Epithelial cell of proximal tubule (primary cell): ENCODE measurements at regions not wholly inside any gene's neighbourhood (a gene's known extent, or its start where the extent isn't known, plus 50 kb on each side); places are given as distances from the start of the nearest gene placed in this dataset.

ENCODE experiments used
- DNase-seq: peaks from one replicate; pipeline ENCODE4 v3.0.0-alpha.2; 2011; ENCODE audit warnings: low read depth
- H3K4me3 ChIP-seq: 2 replicates; pipeline ENCODE4 v1.5.1; 2011; ENCODE audit warnings: low read depth, mild to moderate bottlenecking, low read length
- TF ChIP-seq, protein P1 (sequence below): conservative IDR thresholded peaks from 2 replicates; pipeline ENCODE4 v1.5.1; 2012; ENCODE audit warnings: low read depth, mild to moderate bottlenecking, low read length

DNA sequence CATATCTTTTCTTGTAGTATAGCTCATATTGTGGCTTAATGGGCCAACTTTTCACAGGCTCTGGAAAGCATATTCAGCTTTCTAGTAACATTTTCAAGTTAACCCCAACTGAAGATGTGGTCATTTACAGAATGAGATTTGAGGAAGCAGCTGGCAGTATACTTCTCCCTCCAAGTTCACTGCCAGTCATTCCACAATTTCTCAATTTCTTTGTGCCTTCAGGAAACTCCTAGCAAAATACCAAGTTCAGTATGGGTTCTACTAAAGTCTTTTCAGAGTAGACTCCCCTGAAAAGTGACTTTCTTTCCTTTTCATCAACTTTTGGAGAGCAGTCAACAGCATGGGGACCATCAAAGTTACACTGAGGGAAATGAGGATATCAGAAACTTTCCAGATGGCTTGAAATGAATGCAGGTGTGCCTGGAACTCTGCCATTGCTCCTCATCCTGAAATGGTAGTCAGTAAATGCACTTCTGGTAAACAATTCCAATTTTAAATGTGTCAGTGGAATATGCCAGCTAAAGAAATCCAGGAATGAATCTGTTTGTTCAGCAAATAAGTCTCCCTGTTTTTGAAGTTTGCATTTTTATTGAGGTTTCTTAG, 81.5 kb upstream of the TEX13D start:
- DNase-seq: no peak
- H3K4me3 ChIP-seq: no peak overlapping the region
- TF ChIP-seq, protein P1, sequence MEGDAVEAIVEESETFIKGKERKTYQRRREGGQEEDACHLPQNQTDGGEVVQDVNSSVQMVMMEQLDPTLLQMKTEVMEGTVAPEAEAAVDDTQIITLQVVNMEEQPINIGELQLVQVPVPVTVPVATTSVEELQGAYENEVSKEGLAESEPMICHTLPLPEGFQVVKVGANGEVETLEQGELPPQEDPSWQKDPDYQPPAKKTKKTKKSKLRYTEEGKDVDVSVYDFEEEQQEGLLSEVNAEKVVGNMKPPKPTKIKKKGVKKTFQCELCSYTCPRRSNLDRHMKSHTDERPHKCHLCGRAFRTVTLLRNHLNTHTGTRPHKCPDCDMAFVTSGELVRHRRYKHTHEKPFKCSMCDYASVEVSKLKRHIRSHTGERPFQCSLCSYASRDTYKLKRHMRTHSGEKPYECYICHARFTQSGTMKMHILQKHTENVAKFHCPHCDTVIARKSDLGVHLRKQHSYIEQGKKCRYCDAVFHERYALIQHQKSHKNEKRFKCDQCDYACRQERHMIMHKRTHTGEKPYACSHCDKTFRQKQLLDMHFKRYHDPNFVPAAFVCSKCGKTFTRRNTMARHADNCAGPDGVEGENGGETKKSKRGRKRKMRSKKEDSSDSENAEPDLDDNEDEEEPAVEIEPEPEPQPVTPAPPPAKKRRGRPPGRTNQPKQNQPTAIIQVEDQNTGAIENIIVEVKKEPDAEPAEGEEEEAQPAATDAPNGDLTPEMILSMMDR: no peak

DNA sequence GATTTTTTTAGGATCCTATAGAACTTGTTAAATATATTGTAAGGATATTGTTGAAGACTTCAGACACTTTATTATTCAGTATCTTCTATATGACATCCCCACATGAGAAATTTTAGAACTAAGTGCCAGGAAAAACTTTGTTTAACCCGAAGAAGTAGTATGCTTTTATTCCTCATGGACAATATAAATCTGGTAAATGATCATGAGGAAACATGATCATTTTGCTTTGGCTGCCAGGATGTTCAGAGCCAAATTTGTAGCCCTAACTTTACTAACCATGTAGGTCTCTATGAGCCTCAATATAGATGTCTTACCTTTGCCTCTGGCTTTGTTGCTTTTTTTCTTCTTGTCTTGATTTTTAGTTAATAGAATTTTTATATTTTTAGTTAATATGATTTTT, 77.8 kb upstream of the TEX13D start:
- TF ChIP-seq, protein P1: no peak
- no peak for DNase-seq
- H3K4me3 ChIP-seq: no peak overlapping the region

DNA sequence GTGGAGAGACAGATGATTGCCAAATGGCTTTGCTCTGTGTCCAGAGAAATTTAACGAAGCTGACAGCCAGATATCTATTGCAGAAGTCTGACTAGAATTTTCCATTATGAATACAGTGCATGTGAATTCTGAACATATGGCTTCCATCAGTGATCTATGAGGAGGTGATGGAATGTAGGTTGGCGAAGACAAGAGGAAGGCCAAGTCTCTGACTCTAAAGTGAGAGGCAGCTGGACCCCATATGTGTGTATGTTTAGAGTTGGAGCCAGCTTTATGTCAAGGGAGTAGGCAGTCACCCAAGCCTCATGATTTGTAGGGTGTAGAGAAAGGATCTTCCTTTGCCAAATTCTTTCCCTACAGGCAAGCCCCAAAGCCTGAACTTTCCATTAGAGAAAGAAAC, 76.2 kb upstream of the TEX13D start:
- TF ChIP-seq, protein P1: no peak
- no peak overlapping the region for H3K4me3 ChIP-seq
- no peak for DNase-seq

DNA sequence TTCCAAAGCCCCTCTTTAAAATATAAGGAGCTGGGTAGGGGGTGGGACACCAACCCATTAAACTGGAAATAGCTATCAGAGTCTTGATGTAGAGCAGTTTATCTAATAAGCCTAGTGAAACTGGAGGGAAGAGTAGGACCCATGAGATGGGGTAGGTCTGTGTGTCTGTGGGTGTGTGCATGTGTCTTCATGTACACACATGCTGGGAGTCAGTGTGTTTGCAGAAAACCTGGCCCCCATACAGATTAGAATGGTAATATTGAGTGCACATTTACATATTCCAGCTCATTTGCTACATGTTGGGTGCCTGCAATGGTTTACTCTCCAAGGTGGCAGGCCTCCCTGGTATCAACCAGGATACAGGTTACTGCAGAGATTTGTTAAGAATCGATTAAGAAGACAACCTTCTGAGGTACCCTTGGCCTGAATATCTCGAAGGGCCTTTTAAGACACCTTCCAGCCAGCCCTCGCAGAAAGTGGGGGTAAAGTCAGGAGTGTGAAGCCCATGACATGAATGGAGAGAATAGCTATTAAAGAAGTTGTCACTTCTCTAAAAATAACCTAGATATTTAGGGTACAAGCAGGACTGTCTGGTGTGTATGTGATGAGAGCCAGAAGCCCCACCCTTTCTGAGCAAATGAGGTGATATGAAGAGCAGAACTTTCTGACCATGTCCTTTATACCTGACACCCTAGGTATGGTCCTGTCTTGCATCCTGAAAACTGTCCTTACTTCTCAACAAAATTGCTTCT, 75.7 kb upstream of the TEX13D start:
- H3K4me3 ChIP-seq: no peak overlapping the region
- TF ChIP-seq, protein P1: no peak
- no peak for DNase-seq

DNA sequence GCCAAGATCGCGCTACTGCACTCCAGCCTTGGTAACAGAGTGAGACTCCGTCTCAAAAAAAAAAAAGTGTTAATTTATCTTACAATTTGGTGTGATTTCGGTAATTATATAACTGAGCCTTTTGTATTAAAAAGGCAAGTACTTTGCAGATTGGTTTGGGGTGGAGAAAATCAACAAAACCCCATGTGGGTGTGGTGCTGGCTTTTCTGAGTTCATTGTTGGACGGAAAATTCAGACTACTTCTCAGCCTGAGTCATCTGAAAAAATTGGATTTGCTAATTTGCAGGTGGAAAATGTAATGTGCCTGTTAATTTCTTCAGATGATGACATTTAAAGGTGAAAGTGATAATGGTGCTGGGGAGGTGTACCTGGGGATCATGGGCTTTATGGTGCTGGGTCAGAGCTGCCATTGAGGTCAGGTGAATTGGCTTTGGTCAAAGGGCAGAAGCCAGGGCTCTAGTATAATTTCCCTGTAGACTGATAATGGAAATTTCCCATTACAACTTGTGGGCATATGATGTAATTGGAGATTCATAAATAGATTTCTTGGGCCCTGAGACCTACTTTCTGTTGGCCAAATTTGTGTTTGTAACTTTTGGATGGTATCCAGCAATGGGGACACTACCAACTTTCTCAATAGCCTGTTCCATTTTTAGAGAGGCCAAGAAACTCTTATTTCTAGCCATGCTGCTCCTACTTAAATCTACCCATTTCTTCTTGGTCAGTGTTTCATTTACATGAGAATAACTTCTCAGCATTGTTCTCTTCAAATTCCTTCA, 74.3 kb upstream of the TEX13D start:
- no peak overlapping the region for H3K4me3 ChIP-seq
- no peak for DNase-seq
- TF ChIP-seq, protein P1: no peak

DNA sequence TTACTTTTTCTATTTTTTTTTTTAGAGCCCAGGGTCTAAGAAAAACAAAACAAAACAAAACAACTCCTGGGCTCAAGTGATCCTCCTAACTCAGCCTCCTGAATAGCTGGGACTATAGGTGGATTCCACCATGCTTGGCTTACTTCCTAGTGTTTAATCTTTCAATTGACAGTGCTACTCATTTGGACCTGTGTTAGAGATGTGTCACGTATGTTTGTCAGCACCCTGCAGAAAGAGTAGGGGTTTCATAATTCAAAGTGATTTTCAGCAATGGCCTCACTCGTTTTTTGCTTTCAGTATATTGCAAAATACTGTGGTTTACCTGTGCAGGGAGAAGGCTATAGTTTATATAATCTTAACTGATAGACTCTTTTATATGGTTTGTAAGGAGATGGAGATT, 71.6 kb upstream of the TEX13D start:
- TF ChIP-seq, protein P1: no peak
- H3K4me3 ChIP-seq: no peak overlapping the region
- no peak for DNase-seq

DNA sequence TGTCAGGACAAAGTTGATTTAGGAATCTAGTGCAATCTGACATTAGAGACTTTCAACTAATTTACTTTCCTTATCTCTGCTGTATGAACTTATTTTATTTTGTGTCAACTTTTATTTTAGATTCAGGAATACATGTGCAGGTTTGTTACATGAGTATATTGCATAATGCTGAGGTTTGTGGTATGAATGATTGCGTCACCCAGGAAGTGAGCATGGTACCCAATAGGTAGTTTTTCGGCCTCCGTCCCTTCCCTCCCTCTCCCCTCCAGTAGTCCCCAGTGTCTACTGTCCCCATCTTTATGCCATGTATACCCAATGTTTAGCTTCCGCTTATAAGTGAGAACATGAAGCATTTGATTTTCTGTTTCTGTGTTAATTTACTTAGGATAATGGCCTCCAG, 68.7 kb upstream of the TEX13D start:
- no peak overlapping the region for H3K4me3 ChIP-seq
- DNase-seq: no peak
- TF ChIP-seq, protein P1: no peak
